GM23338 (cell line): ENCODE measurements at regions not wholly inside any gene's neighbourhood (a gene's known extent, or its start where the extent isn't known, plus 50 kb on each side); places are given as distances from the start of the nearest gene placed in this dataset.

Source experiments
- CREB1 ChIP-seq: fragments of 250-450 bp; sonication (Bioruptor Pico); IDR thresholded peaks from 2 replicates; pipeline ENCODE4 v1.5.0; 2020; ENCODE audit warnings: low read depth, mild to moderate bottlenecking, moderate library complexity
- ETS1 ChIP-seq: IDR thresholded peaks from 2 replicates; pipeline ENCODE4 v1.6.1; 2016; ENCODE audit warnings: antibody characterized with exemption
- NANOG ChIP-seq: IDR thresholded peaks from 2 replicates; pipeline ENCODE4 v1.6.1; 2016; ENCODE audit warnings: antibody characterized with exemption, borderline replicate concordance
- POLR2AphosphoS5 ChIP-seq: IDR thresholded peaks from 2 replicates; pipeline ENCODE4 v1.6.1; 2016; ENCODE audit warnings: antibody characterized with exemption, low read depth
- REST ChIP-seq: IDR thresholded peaks from one replicate; pipeline ENCODE4 v1.6.1; 2018; ENCODE audit warnings: antibody characterized with exemption; ENCODE audit not compliant: unreplicated experiment
- STAT1 ChIP-seq: IDR thresholded peaks from one replicate; pipeline ENCODE4 v1.6.1; 2016; ENCODE audit warnings: antibody characterized with exemption; ENCODE audit not compliant: unreplicated experiment
- ZNF331 ChIP-seq: fragments of 250-450 bp; sonication (Bioruptor Pico); IDR thresholded peaks from 2 replicates; pipeline ENCODE4 v1.5.0; 2020; ENCODE audit warnings: low read depth, mild to moderate bottlenecking, moderate library complexity
- ZNF462 ChIP-seq: fragments of 250-450 bp; sonication (Bioruptor Pico); IDR thresholded peaks from 2 replicates; pipeline ENCODE4 v1.5.0; 2020; ENCODE audit warnings: mild to moderate bottlenecking, moderate library complexity

GRCh38 chr9:106074006-106074405, 379.7 kb downstream of the TMEM38B start (continued):
- no peak for TF ChIP-seq ZNF462 (CRISPR knock-in tag)
- TF ChIP-seq ZNF331 (CRISPR knock-in tag) = no peak
- no peak for TF ChIP-seq POLR2AphosphoS5
- no peak for TF ChIP-seq NANOG
- no peak for TF ChIP-seq REST
- no peak for TF ChIP-seq CREB1 (CRISPR knock-in tag)
- TF ChIP-seq STAT1 = no peak
- TF ChIP-seq ETS1 = no peak
